Astrocyte (in vitro differentiated cells and primary cell): ENCODE measurements at regions not wholly inside any gene's neighbourhood (a gene's known extent, or its start where the extent isn't known, plus 50 kb on each side); places are given as distances from the start of the nearest gene placed in this dataset.

Experiments used
- CTCF ChIP-seq: IDR thresholded peaks from 2 replicates; pipeline ENCODE4 v1.5.1; 2011; ENCODE audit warnings: low read depth, mild to moderate bottlenecking, inconsistent platforms, low read length, moderate library complexity; ENCODE audit not compliant: insufficient read depth
- EZH2 ChIP-seq: IDR thresholded peaks from 2 replicates; pipeline ENCODE4 v1.6.1; 2012; ENCODE audit warnings: mild to moderate bottlenecking, low read length, inconsistent platforms; ENCODE audit not compliant: insufficient read depth

GRCh38 chr5:126339215-126339805 is 83.9 kb upstream of the GRAMD2B start:
- TF ChIP-seq CTCF (peak; percentile 92), EZH2 (no peak)
